AG09309 (cell line): ENCODE measurements at regions not wholly inside any gene's neighbourhood (a gene's known extent, or its start where the extent isn't known, plus 50 kb on each side); places are given as distances from the start of the nearest gene placed in this dataset.

Source experiments
- DNase-seq: peaks from one replicate; pipeline ENCODE4 v3.0.0-alpha.2; 2010; ENCODE audit warnings: low read depth
- H3K4me3 ChIP-seq: 2 replicates; pipeline ENCODE4 v1.5.1; 2011; ENCODE audit warnings: mild to moderate bottlenecking, low read depth, low read length, moderate library complexity; ENCODE audit not compliant: control insufficient read depth
- CTCF ChIP-seq: IDR thresholded peaks from 2 replicates; pipeline ENCODE4 v1.5.1; 2011; ENCODE audit warnings: mild to moderate bottlenecking, low read depth, low read length, inconsistent platforms; ENCODE audit not compliant: insufficient read depth, control insufficient read depth; ENCODE audit errors: missing control alignments

DNA sequence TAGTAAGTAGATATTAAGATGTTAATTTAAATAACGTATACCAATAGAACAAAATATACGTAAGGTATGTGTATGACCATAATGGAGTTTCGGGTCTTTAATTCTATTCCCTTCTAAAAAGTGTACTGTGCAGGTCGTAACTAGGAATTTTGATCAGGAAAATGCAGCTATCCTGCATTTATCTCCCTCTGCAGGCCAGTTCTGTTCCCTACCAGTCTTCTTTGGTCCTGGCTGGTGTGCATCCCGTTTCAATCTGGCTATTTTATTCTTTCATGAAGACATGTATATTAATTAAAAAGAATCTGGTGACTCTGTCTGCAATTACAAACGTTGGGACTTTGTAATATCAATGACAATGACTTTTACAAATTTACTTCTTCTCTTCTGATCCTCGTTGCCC lies 534.1 kb upstream of the AADAT start:
- TF ChIP-seq CTCF = no peak
- no peak for DNase-seq
- H3K4me3 ChIP-seq = no peak overlapping the region

DNA sequence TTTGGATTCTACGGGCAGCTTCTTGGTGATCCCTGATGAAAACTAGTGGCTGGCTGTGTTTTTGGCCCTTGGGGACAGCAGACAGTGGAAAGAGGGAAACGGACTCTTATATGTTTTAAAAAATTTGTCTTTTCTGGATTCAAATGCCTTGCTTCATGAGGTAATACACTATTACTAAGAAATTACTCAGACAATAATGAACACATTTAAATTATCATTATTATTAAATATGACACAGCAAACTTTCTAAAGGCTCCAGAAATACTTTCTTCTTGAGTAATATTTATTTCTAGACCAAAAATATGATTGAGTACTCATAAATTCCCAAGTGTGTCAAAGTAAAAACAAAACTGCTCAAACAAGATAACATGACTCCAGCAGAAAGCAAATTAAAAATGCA lies 520.7 kb upstream of the AADAT start:
- DNase-seq = no peak
- TF ChIP-seq CTCF = no peak

DNA sequence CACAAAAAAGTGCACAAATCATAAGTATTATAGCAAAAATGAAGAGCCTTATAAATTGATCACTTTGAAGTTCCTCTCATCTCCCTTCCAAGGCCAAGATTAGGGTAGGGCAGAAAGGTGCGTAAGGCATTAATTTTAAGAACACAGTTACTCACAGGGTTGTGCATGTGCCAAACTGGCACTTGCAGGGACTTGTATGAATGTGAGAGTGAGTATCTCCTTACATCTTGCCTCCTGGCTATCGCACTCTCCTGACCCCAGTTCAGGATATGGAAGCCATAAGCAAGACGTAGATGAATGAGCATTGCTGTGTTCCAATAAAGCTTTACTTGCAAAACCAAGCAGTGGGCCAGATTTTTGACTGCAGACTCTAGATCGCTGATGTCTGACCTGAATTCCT lies 510.1 kb upstream of the AADAT start:
- no peak for DNase-seq
- H3K4me3 ChIP-seq = no peak overlapping the region
- no peak for TF ChIP-seq CTCF

More for the DNA sequence above, 520.7 kb upstream of the AADAT start:
- no peak overlapping the region for H3K4me3 ChIP-seq

- no peak for DNase-seq
- H3K4me3 ChIP-seq = no peak overlapping the region
- TF ChIP-seq CTCF = no peak
These were observed 501.3 kb upstream of the AADAT start for GRCh38 chr4:170591076-170591475.

- DNase-seq = no peak
- H3K4me3 ChIP-seq = no peak overlapping the region
- TF ChIP-seq CTCF = no peak
These were observed 499.9 kb upstream of the AADAT start for GRCh38 chr4:170589597-170590191.

- H3K4me3 ChIP-seq = no peak overlapping the region
- no peak for TF ChIP-seq CTCF
- no peak for DNase-seq
These were observed 492.2 kb upstream of the AADAT start for GRCh38 chr4:170581969-170582368.

DNA sequence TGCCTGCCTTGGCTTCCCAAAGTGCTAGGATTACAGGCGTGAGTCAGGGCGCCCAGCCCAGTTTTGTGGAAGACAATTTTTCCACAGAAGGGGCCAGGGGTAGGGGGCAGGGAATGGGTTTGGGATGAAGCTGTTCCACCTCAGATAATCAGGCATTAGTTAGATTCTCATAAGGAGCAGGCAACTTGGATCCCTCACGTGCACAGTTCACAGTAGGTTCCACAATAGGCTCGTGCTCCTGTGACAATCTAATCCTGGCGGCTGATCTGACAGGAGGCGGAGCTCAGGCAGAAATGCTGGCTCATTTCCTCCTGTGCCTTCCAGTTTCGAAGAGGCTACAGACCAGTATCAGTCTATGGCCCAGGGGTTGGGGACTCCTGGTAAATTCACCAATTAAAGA lies 491.6 kb upstream of the AADAT start:
- H3K4me3 ChIP-seq = no peak overlapping the region
- no peak for DNase-seq
- TF ChIP-seq CTCF = no peak
